ENCODE measurements at regions not wholly inside any gene's neighbourhood (a gene's known extent, or its start where the extent isn't known, plus 50 kb on each side); places are given as distances from the start of the nearest gene placed in this dataset.

- Mint-ChIP-seq H3K4me3 (no peak overlapping the region), H3K4me1 (peaks cover 20% of the 10 kb centered on the region), H3K27ac (peak overlapping the region; percentile 3 to 72 (median 57)), H3K36me3 (ENCODE audit: low read depth) (no peaks in the 10 kb centered on the region), H3K27me3 (ENCODE audit: low read depth) (no peaks in the 10 kb centered on the region), H3K9me3 (no peaks in the 10 kb centered on the region)
- TF ChIP-seq, protein P1, sequence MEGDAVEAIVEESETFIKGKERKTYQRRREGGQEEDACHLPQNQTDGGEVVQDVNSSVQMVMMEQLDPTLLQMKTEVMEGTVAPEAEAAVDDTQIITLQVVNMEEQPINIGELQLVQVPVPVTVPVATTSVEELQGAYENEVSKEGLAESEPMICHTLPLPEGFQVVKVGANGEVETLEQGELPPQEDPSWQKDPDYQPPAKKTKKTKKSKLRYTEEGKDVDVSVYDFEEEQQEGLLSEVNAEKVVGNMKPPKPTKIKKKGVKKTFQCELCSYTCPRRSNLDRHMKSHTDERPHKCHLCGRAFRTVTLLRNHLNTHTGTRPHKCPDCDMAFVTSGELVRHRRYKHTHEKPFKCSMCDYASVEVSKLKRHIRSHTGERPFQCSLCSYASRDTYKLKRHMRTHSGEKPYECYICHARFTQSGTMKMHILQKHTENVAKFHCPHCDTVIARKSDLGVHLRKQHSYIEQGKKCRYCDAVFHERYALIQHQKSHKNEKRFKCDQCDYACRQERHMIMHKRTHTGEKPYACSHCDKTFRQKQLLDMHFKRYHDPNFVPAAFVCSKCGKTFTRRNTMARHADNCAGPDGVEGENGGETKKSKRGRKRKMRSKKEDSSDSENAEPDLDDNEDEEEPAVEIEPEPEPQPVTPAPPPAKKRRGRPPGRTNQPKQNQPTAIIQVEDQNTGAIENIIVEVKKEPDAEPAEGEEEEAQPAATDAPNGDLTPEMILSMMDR (IDR thresholded peaks at IDR 0.05; ENCODE audit: unreplicated experiment in 3 of 3), result no peak
Measured at GRCh38 chr6:140915103-140915502, 1217.6 kb upstream of the GJE1 start.

GRCh38 chr6:140912686-140913085, 1220.0 kb upstream of the GJE1 start:
- Mint-ChIP-seq H3K9me3 (no peaks in the 10 kb centered on the region), H3K4me1 (peaks cover 20% of the 10 kb centered on the region), H3K4me3 (no peak overlapping the region), H3K27ac (no peak overlapping the region), H3K27me3 (ENCODE audit: low read depth) (no peaks in the 10 kb centered on the region), H3K36me3 (ENCODE audit: low read depth) (no peaks in the 10 kb centered on the region)
- TF ChIP-seq, protein P1 (IDR thresholded peaks at IDR 0.05; ENCODE audit: unreplicated experiment in 3 of 3), result no peak

DNA sequence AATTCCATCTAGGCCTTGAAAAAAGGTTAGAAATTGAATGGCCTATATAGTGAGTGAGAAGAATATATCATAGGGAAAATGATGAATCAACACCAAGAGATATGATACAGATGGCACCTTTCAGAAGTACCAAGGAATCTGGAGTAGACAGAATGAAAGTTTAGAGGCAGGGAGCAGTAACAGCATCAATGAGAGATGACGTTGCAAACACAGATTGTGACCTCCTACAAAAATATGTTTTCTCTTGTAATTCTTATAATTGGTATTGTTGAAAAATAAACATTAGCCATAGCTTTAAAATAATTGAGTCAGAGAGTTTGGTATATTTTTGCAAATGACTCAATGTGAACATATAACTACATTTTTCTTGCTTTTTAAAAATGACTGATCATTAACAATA, 1223.1 kb upstream of the GJE1 start:
- no peaks in the 10 kb centered on the region for H3K9me3 Mint-ChIP-seq
- H3K36me3 Mint-ChIP-seq (ENCODE audit: low read depth), result no peaks in the 10 kb centered on the region
- H3K4me3 Mint-ChIP-seq, result no peak overlapping the region
- H3K27ac Mint-ChIP-seq, result no peak overlapping the region
- no peaks in the 10 kb centered on the region for H3K27me3 Mint-ChIP-seq (ENCODE audit: low read depth)
- TF ChIP-seq, protein P1 (IDR thresholded peaks at IDR 0.05; ENCODE audit: unreplicated experiment in 3 of 3), result no peak
- H3K4me1 Mint-ChIP-seq, result peaks cover 5% of the 10 kb centered on the region

GRCh38 chr6:140909156-140909555, 1223.6 kb upstream of the GJE1 start:
- no peak overlapping the region for H3K27ac Mint-ChIP-seq
- TF ChIP-seq, protein P1 (IDR thresholded peaks at IDR 0.05; ENCODE audit: unreplicated experiment in 3 of 3), result no peak
- no peaks in the 10 kb centered on the region for H3K27me3 Mint-ChIP-seq (ENCODE audit: low read depth)
- no peaks in the 10 kb centered on the region for H3K9me3 Mint-ChIP-seq
- peaks cover 5% of the 10 kb centered on the region for H3K4me1 Mint-ChIP-seq
- no peak overlapping the region for H3K4me3 Mint-ChIP-seq
- H3K36me3 Mint-ChIP-seq (ENCODE audit: low read depth), result no peaks in the 10 kb centered on the region

DNA sequence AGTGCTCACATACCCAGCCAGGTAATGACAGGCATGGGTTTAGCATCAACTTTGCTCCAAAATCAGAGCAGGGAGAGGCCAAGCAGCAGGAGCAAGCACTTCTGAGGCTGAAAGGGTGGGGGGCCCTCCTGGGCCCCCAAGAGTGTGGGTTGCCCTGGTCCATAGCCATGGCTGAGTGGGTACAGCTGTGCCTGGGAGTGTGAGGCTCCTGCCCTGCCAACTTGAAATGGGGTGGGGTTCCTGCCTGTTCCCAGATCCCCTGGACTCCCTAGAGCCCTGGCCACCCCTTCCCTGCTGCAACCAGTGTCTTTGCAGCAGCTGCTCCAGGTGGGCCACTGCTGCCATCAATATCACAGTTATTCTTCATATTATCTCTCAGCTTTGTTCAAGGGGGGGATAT, 1224.2 kb upstream of the GJE1 start:
- Mint-ChIP-seq H3K27me3 (ENCODE audit: low read depth) (no peaks in the 10 kb centered on the region), H3K36me3 (ENCODE audit: low read depth) (no peaks in the 10 kb centered on the region), H3K27ac (no peak overlapping the region), H3K9me3 (no peaks in the 10 kb centered on the region), H3K4me3 (no peak overlapping the region), H3K4me1 (peaks cover 5% of the 10 kb centered on the region)
- TF ChIP-seq, protein P1 (IDR thresholded peaks at IDR 0.05; ENCODE audit: unreplicated experiment in 3 of 3), result no peak

DNA sequence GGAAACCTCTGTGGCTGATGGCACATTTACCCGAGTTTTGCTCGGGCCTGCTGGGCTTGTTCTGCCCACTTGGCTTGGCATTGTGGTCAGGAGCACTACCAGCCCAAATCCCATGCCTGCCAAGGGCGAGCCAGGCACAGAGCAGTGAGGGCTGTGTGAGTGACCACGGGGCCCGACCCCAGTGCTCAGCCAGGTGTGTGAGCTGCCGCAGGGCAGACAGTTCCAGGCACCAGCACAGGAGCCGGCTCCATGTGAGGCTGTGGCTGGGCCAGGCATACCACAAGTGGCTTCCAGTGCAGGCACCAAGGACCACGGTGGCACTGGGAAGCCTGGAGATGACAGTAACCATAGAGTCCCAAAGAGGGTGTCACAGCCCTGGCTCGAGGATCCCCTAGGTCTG, 1225.5 kb upstream of the GJE1 start:
- Mint-ChIP-seq H3K4me3 (no peak overlapping the region), H3K27me3 (ENCODE audit: low read depth) (no peaks in the 10 kb centered on the region), H3K9me3 (no peaks in the 10 kb centered on the region), H3K27ac (no peak overlapping the region), H3K36me3 (ENCODE audit: low read depth) (no peaks in the 10 kb centered on the region), H3K4me1 (peaks cover 5% of the 10 kb centered on the region)
- TF ChIP-seq, protein P1 (IDR thresholded peaks at IDR 0.05; ENCODE audit: unreplicated experiment in 3 of 3), result no peak

Measured in nephron (organoid).